HG03460 (cell line): ENCODE measurements at regions not wholly inside any gene's neighbourhood (a gene's known extent, or its start where the extent isn't known, plus 50 kb on each side); places are given as distances from the start of the nearest gene placed in this dataset.

Experiments
- ATAC-seq: cut with Tn5 transposase; IDR thresholded peaks from one replicate; pipeline ENCODE4 v1.9.1; 2021; ENCODE audit not compliant: unreplicated experiment

GRCh38 chr18:25962919-25963318 is 127.5 kb downstream of the SS18 start:
- no peak for ATAC-seq

- ATAC-seq, result no peak
Observed at GRCh38 chr18:25962176-25962575, 128.2 kb downstream of the SS18 start.

GRCh38 chr18:25957017-25957416 is 133.4 kb downstream of the SS18 start:
- ATAC-seq, result no peak

- no peak for ATAC-seq
Observed at GRCh38 chr18:25953111-25953510, 137.3 kb downstream of the SS18 start.

GRCh38 chr18:25950321-25950720 is 140.1 kb downstream of the SS18 start:
- no peak for ATAC-seq

- ATAC-seq, result no peak
Observed at GRCh38 chr18:25946540-25946939, 143.9 kb downstream of the SS18 start.

- ATAC-seq, result no peak
Observed at GRCh38 chr18:25935356-25935755, 155.1 kb downstream of the SS18 start.

GRCh38 chr18:25931126-25931525 is 159.3 kb downstream of the SS18 start:
- ATAC-seq, result no peak

- ATAC-seq, result no peak
Observed at GRCh38 chr18:25929787-25930186, 160.6 kb downstream of the SS18 start.

- ATAC-seq, result no peak
Observed at GRCh38 chr18:25927830-25928229, 162.6 kb downstream of the SS18 start.

- ATAC-seq, result no peak
Observed at GRCh38 chr18:25923193-25923592, 167.2 kb downstream of the SS18 start.

- no peak for ATAC-seq
Observed at GRCh38 chr18:25921677-25922421, 168.6 kb downstream of the SS18 start.

GRCh38 chr18:25915907-25916306 is 174.5 kb downstream of the SS18 start:
- ATAC-seq, result no peak

GRCh38 chr18:25898965-25899364 is 191.4 kb downstream of the SS18 start:
- no peak for ATAC-seq

- ATAC-seq, result no peak
Observed at GRCh38 chr18:25896956-25897355, 193.5 kb downstream of the SS18 start.

- ATAC-seq, result peak; percentile 75
Observed at GRCh38 chr18:25896178-25896780, 194.1 kb downstream of the SS18 start.

GRCh38 chr18:25895518-25895917 is 194.9 kb downstream of the SS18 start:
- no peak for ATAC-seq

- no peak for ATAC-seq
Observed at GRCh38 chr18:25886283-25886682, 204.1 kb downstream of the SS18 start.

- no peak for ATAC-seq
Observed at GRCh38 chr18:25883091-25883490, 207.3 kb downstream of the SS18 start.

GRCh38 chr18:25881149-25881548 is 209.3 kb downstream of the SS18 start:
- no peak for ATAC-seq

- ATAC-seq, result no peak
Observed at GRCh38 chr18:25880441-25880840, 210.0 kb downstream of the SS18 start.

GRCh38 chr18:25876330-25876948 is 214.0 kb downstream of the SS18 start:
- no peak for ATAC-seq
